Upper lobe of left lung (tissue), 6 donors: ENCODE measurements at regions not wholly inside any gene's neighbourhood (a gene's known extent, or its start where the extent isn't known, plus 50 kb on each side); places are given as distances from the start of the nearest gene placed in this dataset.

Experiments
- ATAC-seq, 2 donors: fragments of 200-7000 bp; cut with Tn5 transposase; one replicate each; pipeline ENCODE4 v1.9.1; 2022; ENCODE audit warnings: mild to moderate bottlenecking in 2 of 2, moderate library complexity in 2 of 2; ENCODE audit not compliant: low FRiP score in 2 of 2
- DNase-seq, 2 donors: peaks; one replicate each; pipeline ENCODE4 v3.0.0-alpha.2; 2019 to 2020
- H3K27ac ChIP-seq, 4 donors: fragments of 200-600 bp; sonication (generic); one replicate each; pipeline ENCODE4 v1.5.1; 2016 to 2019
- H3K27me3 ChIP-seq, 4 donors: fragments of 200-600 bp; sonication (generic); one replicate each; pipeline ENCODE4 v1.5.1; 2017 to 2019
- H3K36me3 ChIP-seq, 4 donors: fragments of 200-600 bp; sonication (generic); one replicate each; pipeline ENCODE4 v1.5.1; 2016 to 2019
- H3K4me1 ChIP-seq, 4 donors: fragments of 200-600 bp; sonication (generic); one replicate each; pipeline ENCODE4 v1.5.1; 2018 to 2019
- H3K4me3 ChIP-seq, 4 donors: fragments of 200-600 bp; sonication (generic); one replicate each; pipeline ENCODE4 v1.5.1; 2017 to 2019; ENCODE audit warnings: mild to moderate bottlenecking in 2 of 4, moderate library complexity in 1 of 4
- H3K9me3 ChIP-seq, 4 donors: fragments of 200-600 bp; sonication (generic); one replicate each; pipeline ENCODE4 v1.5.1; 2018 to 2019
- EP300 ChIP-seq, 4 donors: sonication (generic); formaldehyde crosslinking; IDR thresholded peaks; one replicate each; pipeline ENCODE4 v1.5.1; 2017; ENCODE audit warnings: antibody characterized with exemption in 4 of 4, control low read depth in 2 of 4
- POLR2A ChIP-seq, 4 donors: fragments of 450-650 bp; IDR thresholded peaks; one replicate each; pipeline ENCODE4 v1.5.1; 2016 to 2017; ENCODE audit warnings: antibody characterized with exemption in 4 of 4, mild to moderate bottlenecking in 2 of 4
- POLR2AphosphoS5 ChIP-seq, 2 donors: sonication (generic); formaldehyde crosslinking; IDR thresholded peaks; one replicate each; pipeline ENCODE4 v1.5.1; 2017; ENCODE audit warnings: antibody characterized with exemption in 2 of 2
- WGBS, 2 donors: methylation state at CpG; one replicate each; pipeline ENCODE4 v1.1.5; 2017 to 2018; 5-methylcytosine and 5-hydroxymethylcytosine counted together
- TF ChIP-seq, protein P1 (sequence below), 6 experiments: fragments of 450-650 bp in 4 of 6; fragments of 200-600 bp in 2 of 6; sonication (generic) in 2 of 6; IDR thresholded peaks; one replicate each; pipeline ENCODE4 v1.5.1; 2016 to 2019; ENCODE audit warnings: antibody characterized with exemption in 6 of 6
- donor health status: DM: no; HTN: no; CAD: no; lungs with moderate emphysema.
- donor health status: DM: no; HTN: yes; CAD: no; lungs with severe emphysema.

DNA sequence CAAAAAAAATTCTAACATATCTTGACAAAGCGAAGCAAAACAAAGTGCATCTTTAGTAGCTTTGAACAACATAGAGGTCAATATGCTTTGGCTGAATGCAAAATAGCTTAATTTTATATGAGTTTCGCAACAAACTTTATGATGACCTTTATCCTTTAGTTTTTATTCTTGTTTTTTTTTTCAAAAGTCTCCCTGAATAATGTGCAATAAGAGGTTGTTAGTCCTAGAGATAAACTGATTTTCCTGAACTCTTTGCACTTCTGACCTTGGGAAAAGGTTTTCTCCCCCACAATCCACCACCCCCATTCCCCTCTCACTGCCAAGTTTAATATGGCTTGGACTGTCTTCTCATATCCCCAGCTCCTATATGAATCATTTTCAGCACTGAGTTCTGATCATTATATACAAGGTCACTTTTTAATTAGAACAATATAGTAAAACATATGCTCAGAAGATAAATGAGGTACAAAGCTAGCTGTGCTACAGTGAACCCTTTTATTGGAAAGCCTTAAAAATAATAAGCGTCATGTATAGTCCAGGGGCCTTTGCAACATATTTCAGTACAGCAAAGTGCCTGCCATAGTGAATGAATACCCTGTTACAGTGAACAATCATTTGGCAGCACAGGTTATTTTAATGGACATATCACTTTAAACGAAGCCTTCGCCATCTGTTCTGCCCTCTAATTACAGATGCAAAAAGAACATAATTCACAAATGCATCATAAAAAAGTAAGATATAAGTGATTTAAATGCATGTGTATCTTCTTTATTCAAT lies 496.3 kb upstream of the NR2F2 start:
- 86 to 92% methylated on average over 5 of the region's 5 CpGs for WGBS, 2 donors
- Histone ChIP-seq H3K27me3 (no peaks in the 10 kb centered on the region), H3K36me3 (no peaks in the 10 kb centered on the region), H3K9me3 (no peaks in the 10 kb centered on the region), H3K4me1 (no peaks in the 10 kb centered on the region), H3K27ac (no peak overlapping the region), H3K4me3 (no peak overlapping the region)
- ATAC-seq (no peak), DNase-seq (no peak)
- TF ChIP-seq POLR2A (IDR thresholded peaks at IDR 0.05) (no peak), EP300 (IDR thresholded peaks at IDR 0.05) (no peak), POLR2AphosphoS5 (IDR thresholded peaks at IDR 0.05) (no peak)
- TF ChIP-seq, protein P1, sequence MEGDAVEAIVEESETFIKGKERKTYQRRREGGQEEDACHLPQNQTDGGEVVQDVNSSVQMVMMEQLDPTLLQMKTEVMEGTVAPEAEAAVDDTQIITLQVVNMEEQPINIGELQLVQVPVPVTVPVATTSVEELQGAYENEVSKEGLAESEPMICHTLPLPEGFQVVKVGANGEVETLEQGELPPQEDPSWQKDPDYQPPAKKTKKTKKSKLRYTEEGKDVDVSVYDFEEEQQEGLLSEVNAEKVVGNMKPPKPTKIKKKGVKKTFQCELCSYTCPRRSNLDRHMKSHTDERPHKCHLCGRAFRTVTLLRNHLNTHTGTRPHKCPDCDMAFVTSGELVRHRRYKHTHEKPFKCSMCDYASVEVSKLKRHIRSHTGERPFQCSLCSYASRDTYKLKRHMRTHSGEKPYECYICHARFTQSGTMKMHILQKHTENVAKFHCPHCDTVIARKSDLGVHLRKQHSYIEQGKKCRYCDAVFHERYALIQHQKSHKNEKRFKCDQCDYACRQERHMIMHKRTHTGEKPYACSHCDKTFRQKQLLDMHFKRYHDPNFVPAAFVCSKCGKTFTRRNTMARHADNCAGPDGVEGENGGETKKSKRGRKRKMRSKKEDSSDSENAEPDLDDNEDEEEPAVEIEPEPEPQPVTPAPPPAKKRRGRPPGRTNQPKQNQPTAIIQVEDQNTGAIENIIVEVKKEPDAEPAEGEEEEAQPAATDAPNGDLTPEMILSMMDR (IDR thresholded peaks at IDR 0.05): no peak

- 34 to 48% methylated on average over 1 of the region's 1 CpG for WGBS, 2 donors
Observed at GRCh38 chr15:95836536-95836935, 494.0 kb upstream of the NR2F2 start.

DNA sequence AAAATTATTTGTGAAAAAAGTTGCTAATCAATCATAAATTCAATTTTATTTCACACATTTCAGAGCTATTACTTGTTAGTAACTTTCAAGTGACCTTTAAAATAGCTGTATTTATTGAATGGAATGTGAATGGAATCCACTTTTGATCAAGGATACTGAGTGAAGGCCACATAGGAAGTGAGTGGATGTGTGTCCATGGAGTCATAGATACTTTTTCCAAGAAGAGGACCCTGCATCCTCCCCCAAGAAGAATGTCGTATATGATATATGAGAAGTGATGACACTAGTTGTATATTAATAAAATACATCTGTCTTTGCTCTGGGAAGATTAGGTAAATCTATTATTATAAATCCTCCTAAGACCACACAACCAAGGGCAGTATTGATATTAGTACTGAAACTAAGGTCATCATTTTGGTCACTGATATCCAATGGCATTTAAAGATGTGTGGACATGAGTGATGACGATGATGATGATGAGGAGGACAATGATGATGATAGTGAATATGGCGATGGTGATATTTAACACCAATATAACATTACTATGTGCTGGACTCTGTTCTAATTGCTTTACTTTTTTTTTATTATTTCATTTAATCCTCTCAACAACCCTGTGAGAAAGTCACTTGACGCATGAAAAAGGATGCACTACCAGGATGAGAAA lies 493.0 kb upstream of the NR2F2 start:
- Histone ChIP-seq H3K4me1 (no peaks in the 10 kb centered on the region), H3K36me3 (no peaks in the 10 kb centered on the region), H3K27me3 (no peaks in the 10 kb centered on the region), H3K27ac (no peak overlapping the region), H3K9me3 (no peaks in the 10 kb centered on the region), H3K4me3 (no peak overlapping the region)
- DNase-seq (no peak), ATAC-seq (no peak)
- 96 to 99% methylated on average over 4 of the region's 4 CpGs for WGBS, 2 donors
- TF ChIP-seq POLR2A (IDR thresholded peaks at IDR 0.05) (no peak), EP300 (IDR thresholded peaks at IDR 0.05) (no peak), POLR2AphosphoS5 (IDR thresholded peaks at IDR 0.05) (no peak)
- TF ChIP-seq, protein P1 (IDR thresholded peaks at IDR 0.05): no peak

More at GRCh38 chr15:95836536-95836935, 494.0 kb upstream of the NR2F2 start:
- Histone ChIP-seq H3K9me3 (no peaks in the 10 kb centered on the region), H3K27ac (no peak overlapping the region), H3K36me3 (no peaks in the 10 kb centered on the region), H3K27me3 (no peaks in the 10 kb centered on the region), H3K4me1 (no peaks in the 10 kb centered on the region), H3K4me3 (no peak overlapping the region)
- ATAC-seq: no peak
- no peak for DNase-seq
- TF ChIP-seq EP300 (IDR thresholded peaks at IDR 0.05) (no peak), POLR2A (IDR thresholded peaks at IDR 0.05) (no peak)
- TF ChIP-seq, protein P1 (IDR thresholded peaks at IDR 0.05): no peak

DNA sequence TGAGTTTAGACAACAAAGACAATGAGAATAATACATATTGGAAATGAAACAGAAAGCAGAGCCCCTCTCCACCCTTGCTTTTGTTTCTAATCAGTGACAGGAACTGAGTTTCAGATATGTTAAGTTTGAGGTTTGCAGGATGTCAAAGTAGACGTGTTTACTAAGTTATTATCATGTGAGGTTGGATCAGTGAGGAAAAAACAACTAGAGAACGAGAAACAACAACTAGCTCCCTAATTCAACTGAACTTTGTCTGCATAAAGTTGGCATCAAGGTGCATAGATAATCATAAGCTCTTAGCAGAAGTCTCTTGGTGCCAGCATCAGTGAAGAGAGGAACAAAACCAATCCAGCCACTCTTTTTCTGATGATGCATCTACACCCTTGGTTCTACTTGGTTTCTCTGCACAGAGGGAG lies 491.1 kb upstream of the NR2F2 start:
- 33 to 48% methylated on average over 2 of the region's 2 CpGs for WGBS, 2 donors
- ATAC-seq (no peak), DNase-seq (no peak)
- no peaks in the 10 kb centered on the region for H3K4me1 ChIP-seq
- no peaks in the 10 kb centered on the region for H3K27me3 ChIP-seq
- no peaks in the 10 kb centered on the region for H3K36me3 ChIP-seq
- H3K9me3 ChIP-seq: no peaks in the 10 kb centered on the region
- no peak overlapping the region for H3K27ac ChIP-seq
- TF ChIP-seq POLR2A (IDR thresholded peaks at IDR 0.05) (no peak), EP300 (IDR thresholded peaks at IDR 0.05) (no peak)
- TF ChIP-seq, protein P1 (IDR thresholded peaks at IDR 0.05): no peak
- H3K4me3 ChIP-seq: no peak overlapping the region
